Dendritic cell treated with granulocyte-macrophage colony-stimulating factor and Interleukin-4, amounts not matched to agents 40 ng/mL and 50 ng/mL, for 4 days (primary cell): ENCODE measurements at regions not wholly inside any gene's neighbourhood (a gene's known extent, or its start where the extent isn't known, plus 50 kb on each side); places are given as distances from the start of the nearest gene placed in this dataset.

Source experiments
- H3K27ac Mint-ChIP-seq: one replicate; pipeline ENCODE4 v1.8.0; 2022; ENCODE audit warnings: mild to moderate bottlenecking, mixed read lengths
- H3K27me3 Mint-ChIP-seq: one replicate; pipeline ENCODE4 v1.8.0; 2022; ENCODE audit warnings: mild to moderate bottlenecking, mixed read lengths
- H3K36me3 Mint-ChIP-seq: one replicate; pipeline ENCODE4 v1.8.0; 2022; ENCODE audit warnings: low read depth, mixed read lengths
- H3K4me1 Mint-ChIP-seq: one replicate; pipeline ENCODE4 v1.8.0; 2022; ENCODE audit warnings: low read depth, mixed read lengths
- H3K4me3 Mint-ChIP-seq: one replicate; pipeline ENCODE4 v1.8.0; 2022; ENCODE audit warnings: mild to moderate bottlenecking, moderate library complexity, mixed read lengths
- H3K9me3 Mint-ChIP-seq: one replicate; pipeline ENCODE4 v1.8.0; 2022; ENCODE audit warnings: mixed read lengths
- intact Hi-C: fragments of 100-400 bp; cut with micrococcal nuclease; formaldehyde crosslinking; loops from one replicate; pipeline ENCODE4 v1.15.0; 2022

GRCh38 chr15:95457520-95457919, 873.0 kb upstream of the NR2F2 start:
- Mint-ChIP-seq H3K4me1 (no peaks in the 10 kb centered on the region), H3K27me3 (peaks cover 1% of the 10 kb centered on the region), H3K9me3 (no peaks in the 10 kb centered on the region), H3K4me3 (no peak overlapping the region), H3K27ac (no peak overlapping the region), H3K36me3 (no peaks in the 10 kb centered on the region)
- intact Hi-C loops, result no loop called here

GRCh38 chr15:95458721-95459120, 871.8 kb upstream of the NR2F2 start:
- intact Hi-C loops, result no loop called here
- no peaks in the 10 kb centered on the region for H3K9me3 Mint-ChIP-seq
- no peaks in the 10 kb centered on the region for H3K4me1 Mint-ChIP-seq
- H3K36me3 Mint-ChIP-seq, result no peaks in the 10 kb centered on the region
- H3K27ac Mint-ChIP-seq, result no peak overlapping the region
- H3K27me3 Mint-ChIP-seq, result peaks cover 1% of the 10 kb centered on the region
- no peak overlapping the region for H3K4me3 Mint-ChIP-seq

- Mint-ChIP-seq H3K27ac (no peak overlapping the region), H3K27me3 (peaks cover 1% of the 10 kb centered on the region), H3K9me3 (no peaks in the 10 kb centered on the region), H3K36me3 (no peaks in the 10 kb centered on the region), H3K4me3 (no peak overlapping the region), H3K4me1 (no peaks in the 10 kb centered on the region)
- intact Hi-C loops, result no loop called here
Observed at GRCh38 chr15:95459273-95459672, 871.2 kb upstream of the NR2F2 start.

DNA sequence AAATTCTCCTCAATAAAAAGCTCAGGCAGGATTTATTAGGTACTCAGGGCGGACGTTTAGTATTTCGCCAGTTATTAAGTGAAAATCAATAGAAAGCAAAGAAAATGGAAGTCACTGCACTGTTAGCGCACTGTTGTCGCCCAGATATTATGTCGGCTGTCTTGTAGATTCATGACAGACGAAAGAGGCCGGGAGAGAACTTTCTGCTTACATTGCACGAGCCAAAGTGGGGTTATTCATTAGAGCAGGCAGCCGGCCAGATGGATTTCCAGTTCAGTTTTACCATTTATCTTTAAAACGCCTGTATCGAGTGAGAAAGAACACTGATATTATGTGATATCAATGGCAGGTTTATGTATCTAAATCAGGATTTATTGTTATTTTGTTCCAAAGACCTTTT, 866.0 kb upstream of the NR2F2 start:
- no peak overlapping the region for H3K4me3 Mint-ChIP-seq
- no peak overlapping the region for H3K27ac Mint-ChIP-seq
- H3K4me1 Mint-ChIP-seq, result no peaks in the 10 kb centered on the region
- H3K27me3 Mint-ChIP-seq, result peaks cover 1% of the 10 kb centered on the region
- no peaks in the 10 kb centered on the region for H3K9me3 Mint-ChIP-seq
- intact Hi-C loops, result no loop called here
- H3K36me3 Mint-ChIP-seq, result no peaks in the 10 kb centered on the region

DNA sequence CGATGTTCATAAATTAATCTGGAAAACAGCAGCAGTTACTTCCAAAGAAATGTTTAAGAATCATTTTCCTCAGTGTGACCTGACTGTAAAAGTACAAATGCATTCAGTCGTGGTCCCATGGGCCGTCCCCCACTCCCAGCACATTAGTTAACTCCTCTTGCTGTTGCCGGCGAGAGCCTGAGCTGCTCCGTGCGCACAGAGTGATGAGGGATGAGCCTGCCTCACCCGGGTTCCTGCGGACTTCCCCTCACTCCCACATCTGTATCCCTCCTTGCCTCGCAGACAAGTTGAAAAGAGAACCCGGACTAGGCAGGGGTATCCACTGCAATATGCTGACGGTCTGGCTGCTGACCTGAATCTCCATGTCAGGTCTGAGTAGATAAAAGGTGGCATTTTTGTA, 861.7 kb upstream of the NR2F2 start:
- Mint-ChIP-seq H3K27me3 (no peaks in the 10 kb centered on the region), H3K9me3 (no peaks in the 10 kb centered on the region), H3K4me1 (no peaks in the 10 kb centered on the region), H3K4me3 (no peak overlapping the region), H3K27ac (no peak overlapping the region), H3K36me3 (no peaks in the 10 kb centered on the region)
- intact Hi-C loops, result no loop called here

- Mint-ChIP-seq H3K27me3 (no peaks in the 10 kb centered on the region), H3K36me3 (no peaks in the 10 kb centered on the region), H3K4me1 (no peaks in the 10 kb centered on the region), H3K27ac (no peak overlapping the region), H3K4me3 (no peak overlapping the region), H3K9me3 (no peaks in the 10 kb centered on the region)
- intact Hi-C loops, result no loop called here
Observed at GRCh38 chr15:95469496-95470000, 861.0 kb upstream of the NR2F2 start.

DNA sequence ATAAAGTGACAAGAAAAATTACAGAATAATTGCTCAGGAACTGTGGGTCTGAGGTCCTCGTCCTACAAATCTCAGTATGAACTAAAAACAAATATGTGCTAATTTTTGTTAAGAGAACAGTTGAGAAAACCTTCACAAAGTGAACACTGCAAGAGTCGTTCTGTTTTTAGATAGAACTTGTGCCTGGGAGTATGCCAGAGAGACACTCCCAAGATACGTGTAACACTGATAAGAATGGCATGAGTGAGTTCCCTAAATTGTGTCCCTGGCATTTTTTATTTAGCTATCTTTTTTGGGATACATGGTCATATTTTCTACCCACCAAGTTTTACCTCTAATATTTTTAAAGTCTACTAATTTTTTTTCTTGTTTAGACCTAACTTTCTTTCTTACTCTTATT, 860.0 kb upstream of the NR2F2 start:
- no peak overlapping the region for H3K4me3 Mint-ChIP-seq
- intact Hi-C loops, result no loop called here
- H3K9me3 Mint-ChIP-seq, result no peaks in the 10 kb centered on the region
- H3K27ac Mint-ChIP-seq, result no peak overlapping the region
- H3K27me3 Mint-ChIP-seq, result no peaks in the 10 kb centered on the region
- H3K36me3 Mint-ChIP-seq, result no peaks in the 10 kb centered on the region
- no peaks in the 10 kb centered on the region for H3K4me1 Mint-ChIP-seq

DNA sequence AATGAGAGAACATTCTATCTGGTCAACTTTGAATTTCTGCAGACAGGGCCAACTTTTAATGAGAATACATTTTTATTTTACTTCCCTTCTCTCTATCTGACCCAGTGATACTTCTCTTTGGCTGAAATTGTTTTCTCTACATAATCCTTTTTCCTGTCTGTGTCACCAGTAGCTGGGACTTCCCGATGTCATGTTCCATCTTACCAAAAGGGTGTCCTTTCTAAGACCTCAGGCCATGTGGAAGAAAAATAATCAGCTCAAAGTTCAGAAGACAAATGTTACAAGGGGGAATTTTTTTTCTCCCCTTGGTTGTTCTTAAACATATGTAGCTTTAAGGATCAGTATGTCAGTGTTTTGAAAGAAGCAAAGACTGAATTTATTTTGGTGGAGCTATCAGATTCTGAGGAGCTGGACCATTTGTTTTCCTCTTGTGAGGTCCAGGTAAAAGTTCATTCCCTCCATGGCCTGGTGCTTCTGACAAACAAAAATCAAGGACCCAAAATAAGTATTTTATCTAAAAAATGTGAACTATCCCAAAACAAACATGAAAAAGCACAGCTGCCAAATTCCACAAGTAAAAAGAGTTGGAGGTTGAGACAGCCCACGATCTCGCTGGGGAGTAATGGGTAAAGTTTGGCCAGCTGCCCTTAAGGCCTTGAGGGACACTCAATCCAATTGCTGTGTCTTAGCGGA, 859.4 kb upstream of the NR2F2 start:
- no peak overlapping the region for H3K4me3 Mint-ChIP-seq
- intact Hi-C loops, result no loop called here
- H3K36me3 Mint-ChIP-seq, result no peaks in the 10 kb centered on the region

DNA sequence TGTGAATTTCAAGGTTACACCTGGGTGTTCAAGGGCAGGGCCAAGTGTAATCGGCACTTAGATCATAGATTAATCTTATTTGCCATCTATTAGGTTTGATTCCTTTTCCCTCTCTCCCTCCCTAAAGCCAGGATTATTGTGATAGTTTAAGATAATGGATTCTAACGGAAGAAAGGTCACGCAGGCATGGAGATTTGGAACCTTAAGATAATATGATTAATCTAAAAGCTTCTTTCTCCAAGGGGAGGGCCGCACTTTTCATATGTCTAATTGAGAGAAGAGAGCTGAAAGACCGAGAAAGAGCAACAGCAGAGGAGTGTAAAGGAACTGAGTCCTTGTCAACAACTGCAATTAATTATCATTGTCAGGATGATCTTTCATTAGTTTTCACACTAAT, 858.8 kb upstream of the NR2F2 start:
- intact Hi-C loops, result no loop called here
- Mint-ChIP-seq H3K36me3 (no peaks in the 10 kb centered on the region), H3K27ac (no peak overlapping the region), H3K9me3 (no peaks in the 10 kb centered on the region), H3K27me3 (no peaks in the 10 kb centered on the region), H3K4me3 (no peak overlapping the region), H3K4me1 (no peaks in the 10 kb centered on the region)

More for the DNA sequence above, 859.4 kb upstream of the NR2F2 start:
- Mint-ChIP-seq H3K27ac (no peak overlapping the region), H3K27me3 (no peaks in the 10 kb centered on the region), H3K9me3 (no peaks in the 10 kb centered on the region), H3K4me1 (no peaks in the 10 kb centered on the region)

DNA sequence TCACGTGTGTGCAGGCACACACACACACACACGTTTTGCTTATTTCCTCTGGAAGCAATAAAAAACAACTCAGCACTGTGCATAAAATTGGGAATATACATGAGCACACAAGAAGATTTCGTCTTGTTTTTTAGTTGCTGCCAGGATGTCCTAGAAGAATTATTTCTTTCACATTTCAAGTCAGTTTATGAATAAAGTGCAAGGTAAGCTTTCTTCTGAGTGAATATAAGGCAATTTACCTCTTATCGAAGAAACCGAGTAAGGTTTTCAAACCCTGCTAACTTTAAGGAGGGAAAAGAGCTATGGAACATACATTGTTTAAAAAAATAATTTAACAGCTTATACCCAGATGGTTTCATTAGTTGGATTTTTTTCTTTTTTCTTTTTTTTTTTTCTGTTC, 855.4 kb upstream of the NR2F2 start:
- Mint-ChIP-seq H3K4me3 (no peak overlapping the region), H3K36me3 (no peaks in the 10 kb centered on the region), H3K27ac (no peak overlapping the region), H3K9me3 (no peaks in the 10 kb centered on the region), H3K27me3 (no peaks in the 10 kb centered on the region), H3K4me1 (no peaks in the 10 kb centered on the region)
- intact Hi-C loops, result no loop called here

- H3K36me3 Mint-ChIP-seq, result no peaks in the 10 kb centered on the region
- H3K4me3 Mint-ChIP-seq, result no peak overlapping the region
- intact Hi-C loops, result no loop called here
Observed at GRCh38 chr15:95479308-95479707, 851.2 kb upstream of the NR2F2 start.

DNA sequence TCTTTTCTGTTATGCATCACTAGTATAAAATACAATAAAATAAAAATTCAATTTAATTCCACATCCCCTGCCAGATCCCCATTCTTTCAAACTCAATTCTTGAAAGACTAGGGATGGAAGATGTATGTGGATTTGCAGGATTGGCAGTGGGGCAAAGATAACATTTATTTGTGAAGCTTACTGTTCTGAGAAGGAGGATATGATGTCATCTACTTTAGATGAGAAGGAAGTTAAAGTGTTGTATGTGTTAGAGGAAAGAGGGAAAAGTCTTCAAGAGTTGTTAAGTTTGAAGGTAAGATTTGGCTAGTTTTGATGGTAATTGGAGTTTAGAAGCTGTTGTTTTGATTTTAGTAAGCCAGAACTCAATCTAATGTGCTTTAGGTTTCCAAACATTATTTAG, 845.1 kb upstream of the NR2F2 start:
- Mint-ChIP-seq H3K36me3 (no peaks in the 10 kb centered on the region), H3K27me3 (no peaks in the 10 kb centered on the region), H3K4me1 (no peaks in the 10 kb centered on the region), H3K9me3 (peaks cover 25% of the 10 kb centered on the region), H3K4me3 (no peak overlapping the region), H3K27ac (no peak overlapping the region)
- intact Hi-C loops, result no loop called here

More at GRCh38 chr15:95479308-95479707, 851.2 kb upstream of the NR2F2 start:
- Mint-ChIP-seq H3K27me3 (no peaks in the 10 kb centered on the region), H3K9me3 (peaks cover 10% of the 10 kb centered on the region), H3K27ac (no peak overlapping the region), H3K4me1 (no peaks in the 10 kb centered on the region)

GRCh38 chr15:95486224-95486623, 844.3 kb upstream of the NR2F2 start:
- intact Hi-C loops, result no loop called here
- Mint-ChIP-seq H3K36me3 (no peaks in the 10 kb centered on the region), H3K4me3 (no peak overlapping the region), H3K27ac (no peak overlapping the region), H3K4me1 (no peaks in the 10 kb centered on the region), H3K27me3 (no peaks in the 10 kb centered on the region), H3K9me3 (peaks cover 22% of the 10 kb centered on the region)

- Mint-ChIP-seq H3K36me3 (no peaks in the 10 kb centered on the region), H3K27ac (no peak overlapping the region), H3K4me3 (no peak overlapping the region), H3K9me3 (peaks cover 16% of the 10 kb centered on the region), H3K27me3 (no peaks in the 10 kb centered on the region), H3K4me1 (no peaks in the 10 kb centered on the region)
- intact Hi-C loops, result no loop called here
Observed at GRCh38 chr15:95489103-95489502, 841.4 kb upstream of the NR2F2 start.

DNA sequence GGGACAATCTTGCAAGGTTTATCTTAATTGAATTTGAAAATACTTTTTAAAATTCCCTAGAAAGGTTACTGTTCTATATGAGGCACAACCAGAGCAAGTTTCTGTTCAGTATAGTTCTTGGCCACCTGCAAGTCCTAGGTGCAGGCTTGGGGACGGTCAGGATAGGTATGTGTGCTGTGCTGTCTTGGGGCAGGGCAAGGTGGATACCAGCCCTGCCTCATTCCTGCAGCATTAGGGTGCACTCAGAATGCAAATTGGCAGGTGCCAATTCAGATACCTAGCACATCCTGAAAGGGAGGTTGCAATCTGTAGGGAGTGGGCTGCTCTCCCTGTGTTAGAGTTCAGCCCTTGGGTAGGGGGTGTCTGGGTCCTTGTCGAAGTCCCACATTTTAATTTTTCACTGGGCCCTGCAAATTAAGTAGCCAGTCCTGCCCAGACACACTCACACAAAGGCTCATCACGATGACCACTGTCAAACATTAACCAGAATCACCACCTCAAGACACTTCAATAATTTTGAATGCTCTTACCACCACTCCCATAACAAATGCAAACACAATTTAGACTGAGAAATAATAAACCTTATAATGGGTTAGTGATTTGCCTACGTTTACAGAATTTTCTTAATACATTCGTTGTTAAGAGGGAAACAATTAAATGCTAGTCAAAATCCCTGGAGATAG, 838.0 kb upstream of the NR2F2 start:
- Mint-ChIP-seq H3K9me3 (no peaks in the 10 kb centered on the region), H3K4me1 (no peaks in the 10 kb centered on the region), H3K36me3 (no peaks in the 10 kb centered on the region), H3K27ac (no peak overlapping the region), H3K4me3 (no peak overlapping the region), H3K27me3 (no peaks in the 10 kb centered on the region)
- intact Hi-C loops, result no loop called here
